GM12878 (cell line): ENCODE measurements at regions not wholly inside any gene's neighbourhood (a gene's known extent, or its start where the extent isn't known, plus 50 kb on each side); places are given as distances from the start of the nearest gene placed in this dataset.

Experiments
- ATAC-seq: fragments of 200-7000 bp; cut with Tn5 transposase; 3 replicates; pipeline ENCODE4 v1.9.1; 2020; ENCODE audit warnings: mild to moderate bottlenecking, moderate library complexity
- BruUV-seq: library from RNA; stranded (reverse); fragments of 400-500 nt; replicated peaks from 2 replicates; lab custom pipeline; 2021; lab: Mats Ljungman, UMichigan
- CTCF ChIA-PET: fragments of 300-600 bp; sonication (Branson Sonifier 250); formaldehyde crosslinking; extraction: SDS; loops from one replicate; lab custom pipeline; 2021; ENCODE audit warnings: inconsistent platforms; lab: Yijun Ruan, JAX
- POLR2A ChIA-PET: fragments of 350-600 bp; formaldehyde crosslinking; extraction: SDS; loops from one replicate; lab custom pipeline; 2021; ENCODE audit warnings: inconsistent platforms; lab: Charles Lee
- RAD21 ChIA-PET: fragments of 300-600 bp; sonication (Branson Sonifier 250); formaldehyde crosslinking; loops from one replicate; lab custom pipeline; 2023; ENCODE audit warnings: antibody characterized with exemption; ENCODE audit not compliant: unreplicated experiment; lab: Charles Lee
- SMC1A ChIA-PET: fragments of 300-600 bp; sonication (Branson Sonifier 250); formaldehyde crosslinking; loops from one replicate; lab custom pipeline; 2023; ENCODE audit not compliant: unreplicated experiment, uncharacterized antibody; lab: Charles Lee
- DNase-seq: peaks from one replicate; pipeline ENCODE4 v3.0.0-alpha.2; 2011; ENCODE audit warnings: low read depth, low spot score
- FAIRE-seq: peaks from 3 replicates; lab custom pipeline; 2011; peaks lifted over from hg19 to GRCh38; lab: Jason Lieb, UNC
- H2AFZ ChIP-seq: 2 replicates; pipeline ENCODE4 v1.6.0; 2011; ENCODE audit warnings: low read depth, low read length, control low read depth; ENCODE audit not compliant: control insufficient read depth
- H3K27ac ChIP-seq: 2 replicates; pipeline ENCODE4 v1.5.1; 2011; ENCODE audit warnings: control low read depth; ENCODE audit not compliant: control insufficient read depth, insufficient read depth
- H3K27me3 ChIP-seq, 2 experiments: replicated peaks in 1 of 2; 2 replicates each; pipeline versions ENCODE4 v1.6.0 to v1.6.1; 2011; ENCODE audit warnings: low read length in 1 of 2; ENCODE audit not compliant: control insufficient read depth in 2 of 2, insufficient read depth in 2 of 2
- H3K36me3 ChIP-seq, 2 experiments: 2 replicates each; pipeline ENCODE4 v1.5.1; 2011; ENCODE audit warnings: low read length in 1 of 2; ENCODE audit not compliant: control insufficient read depth in 2 of 2, insufficient read depth in 2 of 2
- H3K4me1 ChIP-seq: 2 replicates; pipeline ENCODE4 v1.6.1; 2011; ENCODE audit warnings: mild to moderate bottlenecking, low read length, moderate library complexity, mixed read lengths; ENCODE audit not compliant: control insufficient read depth, insufficient read depth
- H3K4me2 ChIP-seq: 2 replicates; pipeline ENCODE4 v1.6.0; 2011; ENCODE audit warnings: control low read depth; ENCODE audit not compliant: control insufficient read depth, insufficient read depth
- H3K4me3 ChIP-seq: fragments of 200-600 bp; sonication (generic); 2 replicates; pipeline ENCODE4 v1.5.1; 2016
- H3K79me2 ChIP-seq: 2 replicates; pipeline ENCODE4 v1.6.0; 2011; ENCODE audit warnings: low read length; ENCODE audit not compliant: control insufficient read depth, insufficient read depth
- H3K9ac ChIP-seq: 2 replicates; pipeline ENCODE4 v1.8.0; 2011; ENCODE audit warnings: low read length, control low read depth, mixed read lengths; ENCODE audit not compliant: control insufficient read depth, insufficient read depth
- H3K9me3 ChIP-seq: replicated peaks from 3 replicates; pipeline ENCODE4 v1.5.1; 2011; ENCODE audit warnings: mild to moderate bottlenecking, low read length; ENCODE audit not compliant: control insufficient read depth, insufficient read depth
- H4K20me1 ChIP-seq: 2 replicates; pipeline ENCODE4 v1.6.0; 2011; ENCODE audit not compliant: control insufficient read depth, insufficient read depth
- ATF2 ChIP-seq: IDR thresholded peaks from 2 replicates; pipeline ENCODE4 v1.6.1; 2012; ENCODE audit warnings: low read length, inconsistent platforms
- BACH1 ChIP-seq: fragments of 450-650 bp; IDR thresholded peaks from 2 replicates; pipeline ENCODE4 v1.6.1; 2017; ENCODE audit warnings: mild to moderate bottlenecking, borderline replicate concordance
- CHD1 ChIP-seq: IDR thresholded peaks from 2 replicates; pipeline ENCODE4 v1.6.1; 2012; ENCODE audit warnings: low read depth, low read length, improper control_type of control experiment
- EZH2 ChIP-seq: IDR thresholded peaks from 2 replicates; pipeline ENCODE4 v1.6.1; 2012; ENCODE audit warnings: low read depth, mild to moderate bottlenecking, control low read depth, inconsistent platforms, low read length, borderline replicate concordance; ENCODE audit not compliant: control insufficient read depth
- GATAD2B ChIP-seq: fragments of 450-650 bp; conservative IDR thresholded peaks from 2 replicates; pipeline ENCODE4 v1.6.1; 2017; ENCODE audit warnings: low read depth, mild to moderate bottlenecking, moderate library complexity
- KDM1A ChIP-seq: fragments of 200-600 bp; sonication (generic); IDR thresholded peaks from 2 replicates; pipeline ENCODE4 v1.6.1; 2016; ENCODE audit warnings: borderline replicate concordance
- LARP7 ChIP-seq: fragments of 450-650 bp; IDR thresholded peaks from 2 replicates; pipeline ENCODE4 v1.6.1; 2017; ENCODE audit warnings: mild to moderate bottlenecking
- NR2C2 ChIP-seq: IDR thresholded peaks from 2 replicates; pipeline ENCODE4 v1.6.1; 2011; ENCODE audit warnings: borderline replicate concordance, low read depth; ENCODE audit not compliant: control insufficient read depth, insufficient read length
- RAD51 ChIP-seq: fragments of 450-650 bp; IDR thresholded peaks from 2 replicates; pipeline ENCODE4 v1.6.1; 2016; ENCODE audit warnings: moderate library complexity, mild to moderate bottlenecking, inconsistent platforms
- RBBP5 ChIP-seq: fragments of 200-600 bp; sonication (generic); conservative IDR thresholded peaks from 2 replicates; pipeline ENCODE4 v1.6.1; 2016
- SIN3A ChIP-seq: IDR thresholded peaks from 2 replicates; pipeline ENCODE4 v1.6.1; 2012; ENCODE audit warnings: low read depth, low read length, improper control_type of control experiment
- SIX5 ChIP-seq: IDR thresholded peaks from 2 replicates; pipeline ENCODE4 v1.6.1; 2011; ENCODE audit warnings: mild to moderate bottlenecking, low read depth, low read length, moderate library complexity; ENCODE audit not compliant: severe bottlenecking
- SKIL ChIP-seq: fragments of 450-650 bp; IDR thresholded peaks from 2 replicates; pipeline ENCODE4 v1.6.1; 2017; ENCODE audit warnings: mild to moderate bottlenecking, low read depth, inconsistent platforms; ENCODE audit not compliant: poor library complexity, severe bottlenecking
- SMC3 ChIP-seq: IDR thresholded peaks from 2 replicates; pipeline ENCODE4 v1.6.1; 2011; ENCODE audit warnings: low read length, improper control_type of control experiment, borderline replicate concordance
- SREBF1 ChIP-seq: IDR thresholded peaks from 2 replicates; pipeline ENCODE4 v1.6.1; 2012; ENCODE audit warnings: mild to moderate bottlenecking, low read length
- ZNF217 ChIP-seq: fragments of 450-650 bp; IDR thresholded peaks from 2 replicates; pipeline ENCODE4 v1.6.1; 2017; ENCODE audit warnings: antibody characterized with exemption, mild to moderate bottlenecking
- ZSCAN29 ChIP-seq: fragments of 450-650 bp; IDR thresholded peaks from 2 replicates; pipeline ENCODE4 v1.6.1; 2017; ENCODE audit warnings: mild to moderate bottlenecking, moderate library complexity
- ZZZ3 ChIP-seq: IDR thresholded peaks from 2 replicates; pipeline ENCODE4 v1.6.1; 2011; ENCODE audit warnings: low read depth; ENCODE audit not compliant: control insufficient read depth, insufficient read length
- WGBS: methylation state at CpG from one replicate; pipeline ENCODE4 v1.1.6; 2016; ENCODE audit warnings: low lambda C conversion rate; ENCODE audit not compliant: insufficient replicate concordance, insufficient coverage; ENCODE audit errors: missing lambda C conversion rate; 5-methylcytosine and 5-hydroxymethylcytosine counted together
- in situ Hi-C: fragments of 300-500 bp; cut with MboI; formaldehyde crosslinking; loops from 9 replicates; pipeline ENCODE4 v1.14.3; 2018; ENCODE audit warnings: mixed read lengths
- intact Hi-C: fragments of 100-400 bp; cut with micrococcal nuclease; formaldehyde crosslinking; loops from one replicate; pipeline ENCODE4 v1.14.2; 2022; ENCODE audit not compliant: unreplicated experiment

- no peak overlapping the region for H3K4me3 ChIP-seq
- no peak overlapping the region for H3K27ac ChIP-seq
- no TSS peak for BruUV-seq
- no peak overlapping the region for H2AFZ ChIP-seq
- intact Hi-C loops, result loop anchor here (5.0 kb wide), 1 partner anchor 218 kb away; no protein-coding TSS in a partner anchor
- ChIA-PET RAD21 (no interaction called here), POLR2A (no interaction called here), CTCF (no interaction called here), SMC1A (no interaction called here)
- no peaks in the 10 kb centered on the region for H3K4me1 ChIP-seq
- in situ Hi-C loops, result no loop called here
- H3K79me2 ChIP-seq, result no peaks in the 10 kb centered on the region
- H3K9me3 ChIP-seq, result no peaks in the 10 kb centered on the region
- TF ChIP-seq ZZZ3 (no peak), RBBP5 (no peak), NR2C2 (no peak), EZH2 (no peak), SIX5 (no peak), ZNF217 (no peak), CHD1 (no peak), ATF2 (no peak), SMC3 (no peak), RAD51 (no peak), SIN3A (no peak), BACH1 (no peak), SKIL (no peak), KDM1A (no peak), GATAD2B (no peak), SREBF1 (no peak), LARP7 (no peak), ZSCAN29 (no peak)
- FAIRE-seq (no peak), ATAC-seq (no peak), DNase-seq (no peak)
- H4K20me1 ChIP-seq, result no peaks in the 10 kb centered on the region
- no peak overlapping the region for H3K4me2 ChIP-seq
- H3K9ac ChIP-seq, result no peak overlapping the region
- no peaks in the 10 kb centered on the region for H3K27me3 ChIP-seq
- H3K36me3 ChIP-seq, result no peaks in the 10 kb centered on the region
- WGBS, result 32% methylated on average over 3 of the region's 3 CpGs
These were observed 264.6 kb upstream of the TAS2R1 start for GRCh38 chr5:9894571-9895301.
